ENCODE measurements at regions not wholly inside any gene's neighbourhood (a gene's known extent, or its start where the extent isn't known, plus 50 kb on each side); places are given as distances from the start of the nearest gene placed in this dataset.

DNA sequence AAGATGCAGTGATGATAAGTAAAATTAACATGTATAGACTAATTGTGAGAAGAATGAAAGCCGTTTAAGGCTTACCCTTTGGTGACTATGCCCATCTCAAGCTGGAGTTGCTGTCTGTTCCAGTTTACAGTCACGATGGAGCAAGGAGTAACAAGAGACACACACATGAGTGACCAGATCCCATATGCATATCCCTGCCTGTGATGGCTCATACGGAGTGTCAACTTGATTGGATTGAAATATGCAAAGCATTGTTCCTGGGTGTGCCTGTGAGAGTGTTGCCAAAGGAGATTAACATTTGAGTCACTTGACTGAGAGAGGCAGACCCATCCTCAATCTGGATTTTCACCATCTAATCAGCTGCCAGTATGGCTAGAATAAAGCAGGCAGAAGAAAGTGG is 786.8 kb downstream of the FAM181B start:
- H3K9me3 ChIP-seq: no peaks in the 10 kb centered on the region
- TF ChIP-seq, protein P1, sequence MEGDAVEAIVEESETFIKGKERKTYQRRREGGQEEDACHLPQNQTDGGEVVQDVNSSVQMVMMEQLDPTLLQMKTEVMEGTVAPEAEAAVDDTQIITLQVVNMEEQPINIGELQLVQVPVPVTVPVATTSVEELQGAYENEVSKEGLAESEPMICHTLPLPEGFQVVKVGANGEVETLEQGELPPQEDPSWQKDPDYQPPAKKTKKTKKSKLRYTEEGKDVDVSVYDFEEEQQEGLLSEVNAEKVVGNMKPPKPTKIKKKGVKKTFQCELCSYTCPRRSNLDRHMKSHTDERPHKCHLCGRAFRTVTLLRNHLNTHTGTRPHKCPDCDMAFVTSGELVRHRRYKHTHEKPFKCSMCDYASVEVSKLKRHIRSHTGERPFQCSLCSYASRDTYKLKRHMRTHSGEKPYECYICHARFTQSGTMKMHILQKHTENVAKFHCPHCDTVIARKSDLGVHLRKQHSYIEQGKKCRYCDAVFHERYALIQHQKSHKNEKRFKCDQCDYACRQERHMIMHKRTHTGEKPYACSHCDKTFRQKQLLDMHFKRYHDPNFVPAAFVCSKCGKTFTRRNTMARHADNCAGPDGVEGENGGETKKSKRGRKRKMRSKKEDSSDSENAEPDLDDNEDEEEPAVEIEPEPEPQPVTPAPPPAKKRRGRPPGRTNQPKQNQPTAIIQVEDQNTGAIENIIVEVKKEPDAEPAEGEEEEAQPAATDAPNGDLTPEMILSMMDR (IDR thresholded peaks at IDR 0.05): no peak
- TF ChIP-seq POLR2A (IDR thresholded peaks at IDR 0.05): no peak
- TF ChIP-seq EP300 (IDR thresholded peaks at IDR 0.05): no peak
- no peak for TF ChIP-seq POLR2AphosphoS5 (IDR thresholded peaks at IDR 0.05)
- no peak overlapping the region for H3K27ac ChIP-seq
- no peaks in the 10 kb centered on the region for H3K36me3 ChIP-seq
- intact Hi-C loops (cut with DNase I): no loop called here
- no peak overlapping the region for H3K4me3 ChIP-seq
- DNase-seq: no peak
- no peaks in the 10 kb centered on the region for H3K4me1 ChIP-seq
- WGBS, 2 donors: 77 to 84% methylated on average over 3 of the region's 3 CpGs
- H3K27me3 ChIP-seq: no peaks in the 10 kb centered on the region

DNA sequence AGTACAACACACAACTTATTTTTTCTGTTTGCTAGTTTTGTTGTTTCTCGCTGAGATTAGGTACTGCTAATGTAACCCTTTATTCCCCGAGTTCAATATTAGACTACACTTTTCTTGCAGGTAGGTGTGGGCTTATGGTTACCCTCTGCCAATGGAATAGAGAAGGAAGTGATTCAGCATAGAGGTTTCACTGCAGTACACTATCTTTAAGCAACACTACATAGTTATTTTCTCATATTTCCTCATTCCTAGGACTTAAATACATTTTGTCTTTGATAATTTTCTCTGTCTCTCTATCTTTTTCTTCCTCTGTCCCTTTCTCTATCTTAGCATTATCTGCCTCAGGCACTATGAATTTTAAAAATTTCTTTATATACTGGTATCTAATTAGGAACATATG is 791.0 kb downstream of the FAM181B start:
- WGBS, 2 donors: 59 to 74% methylated on average over 2 of the region's 2 CpGs
- Histone ChIP-seq H3K4me1 (no peaks in the 10 kb centered on the region), H3K36me3 (no peaks in the 10 kb centered on the region), H3K9me3 (no peaks in the 10 kb centered on the region), H3K27me3 (no peaks in the 10 kb centered on the region), H3K4me3 (no peak overlapping the region), H3K27ac (no peak overlapping the region)
- TF ChIP-seq EP300 (IDR thresholded peaks at IDR 0.05) (no peak), POLR2AphosphoS5 (IDR thresholded peaks at IDR 0.05) (no peak), POLR2A (IDR thresholded peaks at IDR 0.05) (no peak)
- TF ChIP-seq, protein P1 (IDR thresholded peaks at IDR 0.05): no peak
- intact Hi-C loops (cut with DNase I): no loop called here
- DNase-seq: no peak

DNA sequence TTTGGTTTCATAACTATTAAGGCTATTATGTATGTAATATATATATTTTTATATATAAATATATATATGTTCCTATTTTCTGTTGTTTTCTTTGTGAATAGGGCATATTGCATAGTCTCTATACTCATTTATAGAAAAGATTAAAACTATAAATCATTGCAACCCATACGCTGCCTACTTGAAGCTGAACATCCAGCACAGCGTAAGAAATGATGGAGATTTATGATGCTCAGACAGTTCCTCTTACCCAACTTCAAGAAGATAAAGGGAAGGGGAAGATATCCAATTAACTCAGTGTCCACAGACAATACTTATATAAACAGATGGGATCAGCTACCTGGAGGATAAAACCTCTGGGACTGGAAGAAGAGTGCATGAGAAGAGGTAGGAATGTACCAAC is 791.7 kb downstream of the FAM181B start:
- no peaks in the 10 kb centered on the region for H3K27me3 ChIP-seq
- H3K9me3 ChIP-seq: no peaks in the 10 kb centered on the region
- no peak for TF ChIP-seq EP300 (IDR thresholded peaks at IDR 0.05)
- TF ChIP-seq POLR2AphosphoS5 (IDR thresholded peaks at IDR 0.05): no peak
- TF ChIP-seq, protein P1 (IDR thresholded peaks at IDR 0.05): no peak
- no peak for TF ChIP-seq POLR2A (IDR thresholded peaks at IDR 0.05)
- 47 to 75% methylated on average over 2 of the region's 2 CpGs for WGBS, 2 donors
- intact Hi-C loops (cut with DNase I): no loop called here
- DNase-seq: no peak
- H3K36me3 ChIP-seq: no peaks in the 10 kb centered on the region
- H3K4me3 ChIP-seq: no peak overlapping the region
- H3K27ac ChIP-seq: no peak overlapping the region
- no peaks in the 10 kb centered on the region for H3K4me1 ChIP-seq

DNA sequence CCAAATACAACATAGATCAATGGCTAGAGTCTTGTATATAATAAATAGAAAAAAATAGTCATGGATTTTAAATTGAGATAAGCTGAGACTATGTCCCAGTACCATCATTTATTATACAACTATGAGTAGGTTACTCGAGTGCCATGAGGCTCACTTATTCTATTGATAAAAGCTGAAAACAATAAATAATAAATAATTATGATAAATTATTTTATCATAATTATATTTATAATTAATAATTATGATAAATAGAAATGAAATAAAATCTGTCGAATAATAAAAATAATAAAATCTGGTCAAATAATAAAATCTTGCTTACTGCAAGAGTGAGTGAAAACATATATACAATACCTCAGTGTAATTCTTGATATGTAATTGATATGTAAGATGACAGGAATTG is 801.4 kb downstream of the FAM181B start:
- DNase-seq: no peak
- 84 to 94% methylated on average over 2 of the region's 2 CpGs for WGBS, 2 donors
- no peak for TF ChIP-seq POLR2A (IDR thresholded peaks at IDR 0.05)
- TF ChIP-seq, protein P1 (IDR thresholded peaks at IDR 0.05): no peak
- no peak for TF ChIP-seq POLR2AphosphoS5 (IDR thresholded peaks at IDR 0.05)
- no peak for TF ChIP-seq EP300 (IDR thresholded peaks at IDR 0.05)

DNA sequence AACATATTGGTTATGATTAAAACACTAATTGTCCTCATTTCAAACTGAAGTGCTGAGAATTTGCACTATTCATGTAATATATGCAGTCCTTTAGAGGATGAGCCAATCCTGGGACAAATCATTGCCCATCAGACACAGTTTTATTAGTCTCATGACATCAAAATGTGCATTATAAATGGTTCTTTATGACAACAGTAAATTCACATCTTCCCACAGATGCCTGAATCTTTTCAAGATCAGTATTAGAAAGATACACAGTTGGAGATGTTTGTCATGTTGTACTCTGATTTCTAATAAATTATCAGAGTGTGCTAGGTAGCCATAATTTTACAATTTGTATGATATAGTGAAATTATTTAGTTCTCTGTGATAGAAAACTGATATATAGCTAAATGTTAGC is 813.5 kb downstream of the FAM181B start:
- intact Hi-C loops (cut with DNase I): no loop called here
- H3K4me3 ChIP-seq: no peak overlapping the region
- TF ChIP-seq EP300 (IDR thresholded peaks at IDR 0.05) (no peak), POLR2A (IDR thresholded peaks at IDR 0.05) (no peak), POLR2AphosphoS5 (IDR thresholded peaks at IDR 0.05) (no peak)
- TF ChIP-seq, protein P1 (IDR thresholded peaks at IDR 0.05): no peak
- no peaks in the 10 kb centered on the region for H3K36me3 ChIP-seq
- no peaks in the 10 kb centered on the region for H3K4me1 ChIP-seq
- H3K27me3 ChIP-seq: no peaks in the 10 kb centered on the region
- DNase-seq: no peak
- H3K9me3 ChIP-seq: no peaks in the 10 kb centered on the region
- H3K27ac ChIP-seq: no peak overlapping the region

More for the DNA sequence above, 801.4 kb downstream of the FAM181B start:
- no peaks in the 10 kb centered on the region for H3K4me1 ChIP-seq
- H3K27me3 ChIP-seq: no peaks in the 10 kb centered on the region
- H3K9me3 ChIP-seq: no peaks in the 10 kb centered on the region
- H3K4me3 ChIP-seq: no peak overlapping the region
- no peak overlapping the region for H3K27ac ChIP-seq
- intact Hi-C loops (cut with DNase I): no loop called here
- no peaks in the 10 kb centered on the region for H3K36me3 ChIP-seq

All from sigmoid colon (tissue), 6 donors.